AG08396 (cell line): ENCODE measurements at regions not wholly inside any gene's neighbourhood (a gene's known extent, or its start where the extent isn't known, plus 50 kb on each side); places are given as distances from the start of the nearest gene placed in this dataset.

Source experiments
- DNase-seq: peaks from one replicate; pipeline ENCODE4 v3.0.0; 2012; ENCODE audit warnings: low spot score, mixed read lengths

DNA sequence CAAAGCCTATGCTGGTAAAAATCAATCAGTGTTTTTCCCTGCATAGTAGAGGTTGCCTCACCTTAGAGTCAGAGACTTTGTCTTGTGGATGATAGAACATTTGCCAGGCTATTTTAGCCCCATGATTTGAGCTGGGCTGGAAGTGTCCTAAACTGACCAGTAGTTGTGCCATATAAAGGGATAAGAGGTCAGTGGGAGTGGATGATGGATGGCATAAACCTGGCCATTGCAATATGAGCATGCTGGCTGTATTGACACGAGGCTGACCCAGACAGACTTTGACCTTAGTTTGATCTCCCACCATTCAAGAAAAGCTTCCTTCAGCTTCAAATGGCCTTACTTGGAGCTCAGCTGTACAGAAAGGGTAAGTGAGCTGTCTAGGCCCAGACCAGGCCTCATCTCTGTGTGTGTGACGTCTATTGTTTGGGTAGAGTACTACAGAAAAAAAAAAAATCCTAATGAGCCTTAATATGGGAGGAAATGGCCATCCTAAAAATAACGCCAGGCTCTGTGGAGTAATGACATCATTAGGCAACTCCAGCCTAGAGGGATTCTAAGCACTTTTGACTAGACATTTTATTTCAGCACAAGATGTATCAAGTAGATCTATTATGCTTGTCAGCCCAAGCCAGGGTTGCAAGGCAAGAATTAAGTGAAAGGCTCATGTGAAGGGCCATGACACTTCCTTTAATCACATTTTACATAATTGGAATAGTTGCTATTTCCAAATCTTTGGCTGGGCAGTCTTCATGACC, 51.3 kb upstream of the CADM1 start:
- DNase-seq = no peak
